ENCODE measurements at regions not wholly inside any gene's neighbourhood (a gene's known extent, or its start where the extent isn't known, plus 50 kb on each side); places are given as distances from the start of the nearest gene placed in this dataset.

GRCh38 chr12:58387199-58387598 lies 445.8 kb downstream of the ATP23 start:
- no peaks in the 10 kb centered on the region for H3K27me3 ChIP-seq (ENCODE audit: control insufficient read depth in 1 of 2, insufficient read depth in 2 of 2, low read length in 2 of 2)
- H3K9me3 ChIP-seq (ENCODE audit: control insufficient read depth in 1 of 2, low read length in 2 of 2), result no peaks in the 10 kb centered on the region
- H3K9ac ChIP-seq (ENCODE audit: low read depth in 1 of 2, low read length in 2 of 2), result no peak overlapping the region
- no peaks in the 10 kb centered on the region for H3K4me1 ChIP-seq (ENCODE audit: control insufficient read depth in 1 of 2, insufficient read depth in 2 of 2, low read length in 2 of 2)
- H3K36me3 ChIP-seq (ENCODE audit: control insufficient read depth in 1 of 2, insufficient read depth in 2 of 2, low read length in 2 of 2), result no peaks in the 10 kb centered on the region
- H3K27ac ChIP-seq (ENCODE audit: low read depth, low read length), result no peak overlapping the region
- no peak overlapping the region for H3K4me3 ChIP-seq (ENCODE audit: low read depth in 1 of 2, low read length in 2 of 2)

GRCh38 chr12:58388261-58388660 lies 446.9 kb downstream of the ATP23 start:
- Histone ChIP-seq H3K4me3 (ENCODE audit: low read depth in 1 of 2, low read length in 2 of 2) (no peak overlapping the region), H3K36me3 (ENCODE audit: control insufficient read depth in 1 of 2, insufficient read depth in 2 of 2, low read length in 2 of 2) (no peaks in the 10 kb centered on the region), H3K4me1 (ENCODE audit: control insufficient read depth in 1 of 2, insufficient read depth in 2 of 2, low read length in 2 of 2) (no peaks in the 10 kb centered on the region), H3K27ac (ENCODE audit: low read depth, low read length) (no peak overlapping the region), H3K9ac (ENCODE audit: low read depth in 1 of 2, low read length in 2 of 2) (no peak overlapping the region), H3K27me3 (ENCODE audit: control insufficient read depth in 1 of 2, insufficient read depth in 2 of 2, low read length in 2 of 2) (no peaks in the 10 kb centered on the region), H3K9me3 (ENCODE audit: control insufficient read depth in 1 of 2, low read length in 2 of 2) (no peaks in the 10 kb centered on the region)

- H3K9me3 ChIP-seq (ENCODE audit: control insufficient read depth in 1 of 2, low read length in 2 of 2), result no peaks in the 10 kb centered on the region
- no peaks in the 10 kb centered on the region for H3K36me3 ChIP-seq (ENCODE audit: control insufficient read depth in 1 of 2, insufficient read depth in 2 of 2, low read length in 2 of 2)
- H3K4me3 ChIP-seq (ENCODE audit: low read depth in 1 of 2, low read length in 2 of 2), result no peak overlapping the region
- H3K27me3 ChIP-seq (ENCODE audit: control insufficient read depth in 1 of 2, insufficient read depth in 2 of 2, low read length in 2 of 2), result no peaks in the 10 kb centered on the region
- no peaks in the 10 kb centered on the region for H3K4me1 ChIP-seq (ENCODE audit: control insufficient read depth in 1 of 2, insufficient read depth in 2 of 2, low read length in 2 of 2)
- H3K27ac ChIP-seq (ENCODE audit: low read depth, low read length), result no peak overlapping the region
- H3K9ac ChIP-seq (ENCODE audit: low read depth in 1 of 2, low read length in 2 of 2), result no peak overlapping the region
Measured at GRCh38 chr12:58393152-58393551, 451.8 kb downstream of the ATP23 start.

- no peaks in the 10 kb centered on the region for H3K36me3 ChIP-seq (ENCODE audit: control insufficient read depth in 1 of 2, insufficient read depth in 2 of 2, low read length in 2 of 2)
- H3K9me3 ChIP-seq (ENCODE audit: control insufficient read depth in 1 of 2, low read length in 2 of 2), result no peaks in the 10 kb centered on the region
- H3K4me3 ChIP-seq (ENCODE audit: low read depth in 1 of 2, low read length in 2 of 2), result no peak overlapping the region
- no peaks in the 10 kb centered on the region for H3K27me3 ChIP-seq (ENCODE audit: control insufficient read depth in 1 of 2, insufficient read depth in 2 of 2, low read length in 2 of 2)
- H3K9ac ChIP-seq (ENCODE audit: low read depth in 1 of 2, low read length in 2 of 2), result no peak overlapping the region
- no peak overlapping the region for H3K27ac ChIP-seq (ENCODE audit: low read depth, low read length)
- H3K4me1 ChIP-seq (ENCODE audit: control insufficient read depth in 1 of 2, insufficient read depth in 2 of 2, low read length in 2 of 2), result no peaks in the 10 kb centered on the region
Measured at GRCh38 chr12:58395056-58395455, 453.7 kb downstream of the ATP23 start.

GRCh38 chr12:58395470-58395869 lies 454.1 kb downstream of the ATP23 start:
- H3K4me1 ChIP-seq (ENCODE audit: control insufficient read depth in 1 of 2, insufficient read depth in 2 of 2, low read length in 2 of 2), result no peaks in the 10 kb centered on the region
- H3K9ac ChIP-seq (ENCODE audit: low read depth in 1 of 2, low read length in 2 of 2), result no peak overlapping the region
- no peaks in the 10 kb centered on the region for H3K36me3 ChIP-seq (ENCODE audit: control insufficient read depth in 1 of 2, insufficient read depth in 2 of 2, low read length in 2 of 2)
- no peak overlapping the region for H3K4me3 ChIP-seq (ENCODE audit: low read depth in 1 of 2, low read length in 2 of 2)
- no peak overlapping the region for H3K27ac ChIP-seq (ENCODE audit: low read depth, low read length)
- H3K27me3 ChIP-seq (ENCODE audit: control insufficient read depth in 1 of 2, insufficient read depth in 2 of 2, low read length in 2 of 2), result no peaks in the 10 kb centered on the region
- H3K9me3 ChIP-seq (ENCODE audit: control insufficient read depth in 1 of 2, low read length in 2 of 2), result no peaks in the 10 kb centered on the region

GRCh38 chr12:58396239-58396638 lies 454.9 kb downstream of the ATP23 start:
- no peak overlapping the region for H3K4me3 ChIP-seq (ENCODE audit: low read depth in 1 of 2, low read length in 2 of 2)
- no peaks in the 10 kb centered on the region for H3K27me3 ChIP-seq (ENCODE audit: control insufficient read depth in 1 of 2, insufficient read depth in 2 of 2, low read length in 2 of 2)
- no peaks in the 10 kb centered on the region for H3K36me3 ChIP-seq (ENCODE audit: control insufficient read depth in 1 of 2, insufficient read depth in 2 of 2, low read length in 2 of 2)
- H3K9me3 ChIP-seq (ENCODE audit: control insufficient read depth in 1 of 2, low read length in 2 of 2), result no peaks in the 10 kb centered on the region
- H3K4me1 ChIP-seq (ENCODE audit: control insufficient read depth in 1 of 2, insufficient read depth in 2 of 2, low read length in 2 of 2), result no peaks in the 10 kb centered on the region
- H3K9ac ChIP-seq (ENCODE audit: low read depth in 1 of 2, low read length in 2 of 2), result no peak overlapping the region
- H3K27ac ChIP-seq (ENCODE audit: low read depth, low read length), result no peak overlapping the region

- no peak overlapping the region for H3K9ac ChIP-seq (ENCODE audit: low read depth in 1 of 2, low read length in 2 of 2)
- no peaks in the 10 kb centered on the region for H3K4me1 ChIP-seq (ENCODE audit: control insufficient read depth in 1 of 2, insufficient read depth in 2 of 2, low read length in 2 of 2)
- no peak overlapping the region for H3K4me3 ChIP-seq (ENCODE audit: low read depth in 1 of 2, low read length in 2 of 2)
- H3K27ac ChIP-seq (ENCODE audit: low read depth, low read length), result no peak overlapping the region
- H3K27me3 ChIP-seq (ENCODE audit: control insufficient read depth in 1 of 2, insufficient read depth in 2 of 2, low read length in 2 of 2), result no peaks in the 10 kb centered on the region
- no peaks in the 10 kb centered on the region for H3K36me3 ChIP-seq (ENCODE audit: control insufficient read depth in 1 of 2, insufficient read depth in 2 of 2, low read length in 2 of 2)
- no peaks in the 10 kb centered on the region for H3K9me3 ChIP-seq (ENCODE audit: control insufficient read depth in 1 of 2, low read length in 2 of 2)
Measured at GRCh38 chr12:58405363-58405762, 464.0 kb downstream of the ATP23 start.

- Histone ChIP-seq H3K36me3 (ENCODE audit: control insufficient read depth in 1 of 2, insufficient read depth in 2 of 2, low read length in 2 of 2) (no peaks in the 10 kb centered on the region), H3K9ac (ENCODE audit: low read depth in 1 of 2, low read length in 2 of 2) (no peak overlapping the region), H3K4me1 (ENCODE audit: control insufficient read depth in 1 of 2, insufficient read depth in 2 of 2, low read length in 2 of 2) (no peaks in the 10 kb centered on the region), H3K27ac (ENCODE audit: low read depth, low read length) (no peak overlapping the region), H3K4me3 (ENCODE audit: low read depth in 1 of 2, low read length in 2 of 2) (no peak overlapping the region), H3K9me3 (ENCODE audit: control insufficient read depth in 1 of 2, low read length in 2 of 2) (no peaks in the 10 kb centered on the region), H3K27me3 (ENCODE audit: control insufficient read depth in 1 of 2, insufficient read depth in 2 of 2, low read length in 2 of 2) (no peaks in the 10 kb centered on the region)
Measured at GRCh38 chr12:58408516-58408915, 467.1 kb downstream of the ATP23 start.

- Histone ChIP-seq H3K4me1 (ENCODE audit: control insufficient read depth in 1 of 2, insufficient read depth in 2 of 2, low read length in 2 of 2) (no peaks in the 10 kb centered on the region), H3K27ac (ENCODE audit: low read depth, low read length) (no peak overlapping the region)
Measured at GRCh38 chr12:58412461-58413060, 471.2 kb downstream of the ATP23 start.

GRCh38 chr12:58413794-58414193 lies 472.4 kb downstream of the ATP23 start:
- Histone ChIP-seq H3K9me3 (ENCODE audit: control insufficient read depth in 1 of 2, low read length in 2 of 2) (no peaks in the 10 kb centered on the region), H3K4me3 (ENCODE audit: low read depth in 1 of 2, low read length in 2 of 2) (no peak overlapping the region), H3K27ac (ENCODE audit: low read depth, low read length) (no peak overlapping the region), H3K4me1 (ENCODE audit: control insufficient read depth in 1 of 2, insufficient read depth in 2 of 2, low read length in 2 of 2) (no peaks in the 10 kb centered on the region), H3K9ac (ENCODE audit: low read depth in 1 of 2, low read length in 2 of 2) (no peak overlapping the region), H3K36me3 (ENCODE audit: control insufficient read depth in 1 of 2, insufficient read depth in 2 of 2, low read length in 2 of 2) (no peaks in the 10 kb centered on the region), H3K27me3 (ENCODE audit: control insufficient read depth in 1 of 2, insufficient read depth in 2 of 2, low read length in 2 of 2) (no peaks in the 10 kb centered on the region)

More at GRCh38 chr12:58412461-58413060, 471.2 kb downstream of the ATP23 start:
- Histone ChIP-seq H3K36me3 (ENCODE audit: control insufficient read depth in 1 of 2, insufficient read depth in 2 of 2, low read length in 2 of 2) (no peaks in the 10 kb centered on the region), H3K27me3 (ENCODE audit: control insufficient read depth in 1 of 2, insufficient read depth in 2 of 2, low read length in 2 of 2) (no peaks in the 10 kb centered on the region), H3K4me3 (ENCODE audit: low read depth in 1 of 2, low read length in 2 of 2) (no peak overlapping the region), H3K9ac (ENCODE audit: low read depth in 1 of 2, low read length in 2 of 2) (no peak overlapping the region), H3K9me3 (ENCODE audit: control insufficient read depth in 1 of 2, low read length in 2 of 2) (no peaks in the 10 kb centered on the region)

GRCh38 chr12:58414398-58414871 lies 473.1 kb downstream of the ATP23 start:
- H3K4me1 ChIP-seq (ENCODE audit: control insufficient read depth in 1 of 2, insufficient read depth in 2 of 2, low read length in 2 of 2), result no peaks in the 10 kb centered on the region
- H3K4me3 ChIP-seq (ENCODE audit: low read depth in 1 of 2, low read length in 2 of 2), result no peak overlapping the region
- H3K27ac ChIP-seq (ENCODE audit: low read depth, low read length), result no peak overlapping the region
- H3K36me3 ChIP-seq (ENCODE audit: control insufficient read depth in 1 of 2, insufficient read depth in 2 of 2, low read length in 2 of 2), result no peaks in the 10 kb centered on the region
- H3K9ac ChIP-seq (ENCODE audit: low read depth in 1 of 2, low read length in 2 of 2), result no peak overlapping the region
- no peaks in the 10 kb centered on the region for H3K9me3 ChIP-seq (ENCODE audit: control insufficient read depth in 1 of 2, low read length in 2 of 2)
- no peaks in the 10 kb centered on the region for H3K27me3 ChIP-seq (ENCODE audit: control insufficient read depth in 1 of 2, insufficient read depth in 2 of 2, low read length in 2 of 2)
